Progenitor cell of endocrine pancreas (in vitro differentiated cells): ENCODE measurements at regions not wholly inside any gene's neighbourhood (a gene's known extent, or its start where the extent isn't known, plus 50 kb on each side); places are given as distances from the start of the nearest gene placed in this dataset.

ENCODE experiments used
- DNase-seq: peaks from one replicate; pipeline ENCODE4 v3.0.0; 2021; ENCODE audit warnings: low spot score; ENCODE audit not compliant: unreplicated experiment
- H3K27ac Mint-ChIP-seq: 2 replicates; pipeline ENCODE4 v1.8.0; 2021; ENCODE audit warnings: mild to moderate bottlenecking, moderate library complexity, mixed read lengths
- H3K27me3 Mint-ChIP-seq: 2 replicates; pipeline ENCODE4 v1.8.0; 2021; ENCODE audit warnings: mixed read lengths
- H3K36me3 Mint-ChIP-seq: 2 replicates; pipeline ENCODE4 v1.8.0; 2022; ENCODE audit warnings: mixed read lengths; ENCODE audit not compliant: insufficient read depth
- H3K4me1 Mint-ChIP-seq: 2 replicates; pipeline ENCODE4 v1.8.0; 2021; ENCODE audit warnings: low read depth, mixed read lengths
- H3K4me3 Mint-ChIP-seq: 2 replicates; pipeline ENCODE4 v1.8.0; 2021; ENCODE audit warnings: low read depth, mild to moderate bottlenecking, moderate library complexity, mixed read lengths
- H3K9me3 Mint-ChIP-seq: 2 replicates; pipeline ENCODE4 v1.8.0; 2021; ENCODE audit warnings: low read depth, mixed read lengths
- CTCF ChIP-seq: fragments of 200-600 bp; sonication (generic); IDR thresholded peaks from one replicate; pipeline ENCODE4 v1.5.0; 2021; ENCODE audit warnings: antibody characterized with exemption, mild to moderate bottlenecking; ENCODE audit not compliant: unreplicated experiment

DNA sequence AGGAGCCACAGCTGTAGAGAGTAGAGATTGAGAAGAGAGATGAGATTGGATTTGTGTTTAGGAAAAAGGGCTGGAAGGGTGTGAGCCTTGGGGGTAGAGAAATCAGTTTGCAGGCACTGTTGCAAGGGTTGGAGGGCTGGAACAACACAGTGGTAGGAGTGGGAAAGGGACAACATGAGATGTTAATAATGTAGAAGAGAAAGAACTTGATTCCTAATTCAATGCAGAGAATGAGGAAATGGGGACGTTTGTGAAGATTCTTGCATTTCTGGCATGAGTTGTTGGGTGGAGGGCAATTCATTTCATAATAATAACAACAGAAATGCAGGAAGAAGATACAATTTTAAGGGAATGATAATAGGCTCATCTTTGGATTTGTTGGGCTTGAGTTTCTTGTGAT lies 141.4 kb upstream of the TBX18 start:
- Mint-ChIP-seq H3K4me1 (peaks cover under 1% of the 10 kb centered on the region), H3K36me3 (no peaks in the 10 kb centered on the region), H3K27me3 (no peaks in the 10 kb centered on the region), H3K27ac (no peak overlapping the region), H3K4me3 (no peak overlapping the region), H3K9me3 (no peaks in the 10 kb centered on the region)
- no peak for DNase-seq
- no peak for TF ChIP-seq CTCF

DNA sequence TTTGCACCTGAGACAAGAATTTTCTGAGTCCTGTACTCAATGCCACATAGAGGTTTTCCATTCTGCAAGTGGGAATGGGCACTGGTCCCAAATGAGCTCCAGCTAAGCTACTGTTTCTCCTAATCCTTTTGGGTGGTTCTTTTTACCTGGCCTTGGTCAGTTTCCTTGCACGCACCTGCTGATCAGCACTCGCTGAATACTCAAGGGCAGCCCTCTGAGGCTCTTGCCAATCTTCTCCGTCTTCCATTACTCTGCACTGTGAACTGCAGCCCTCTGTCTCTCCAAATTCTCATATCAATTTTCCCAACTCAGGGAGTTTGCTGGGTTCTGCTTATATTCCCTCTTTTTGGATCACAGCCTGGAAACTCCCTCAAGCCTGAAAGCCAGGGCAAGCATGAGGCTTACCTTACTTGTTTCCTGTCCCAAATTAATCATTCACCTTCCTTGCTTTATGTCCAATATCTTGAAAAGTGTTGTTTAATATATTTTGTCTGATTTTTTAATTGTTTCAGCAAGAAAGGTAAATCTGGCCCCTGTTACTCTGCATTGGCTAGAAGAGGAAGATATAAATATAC lies 138.0 kb upstream of the TBX18 start:
- H3K4me3 Mint-ChIP-seq, result no peak overlapping the region
- no peak overlapping the region for H3K27ac Mint-ChIP-seq
- H3K27me3 Mint-ChIP-seq, result no peaks in the 10 kb centered on the region
- DNase-seq, result no peak
- H3K36me3 Mint-ChIP-seq, result no peaks in the 10 kb centered on the region
- H3K4me1 Mint-ChIP-seq, result no peaks in the 10 kb centered on the region
- H3K9me3 Mint-ChIP-seq, result no peaks in the 10 kb centered on the region
- no peak for TF ChIP-seq CTCF

DNA sequence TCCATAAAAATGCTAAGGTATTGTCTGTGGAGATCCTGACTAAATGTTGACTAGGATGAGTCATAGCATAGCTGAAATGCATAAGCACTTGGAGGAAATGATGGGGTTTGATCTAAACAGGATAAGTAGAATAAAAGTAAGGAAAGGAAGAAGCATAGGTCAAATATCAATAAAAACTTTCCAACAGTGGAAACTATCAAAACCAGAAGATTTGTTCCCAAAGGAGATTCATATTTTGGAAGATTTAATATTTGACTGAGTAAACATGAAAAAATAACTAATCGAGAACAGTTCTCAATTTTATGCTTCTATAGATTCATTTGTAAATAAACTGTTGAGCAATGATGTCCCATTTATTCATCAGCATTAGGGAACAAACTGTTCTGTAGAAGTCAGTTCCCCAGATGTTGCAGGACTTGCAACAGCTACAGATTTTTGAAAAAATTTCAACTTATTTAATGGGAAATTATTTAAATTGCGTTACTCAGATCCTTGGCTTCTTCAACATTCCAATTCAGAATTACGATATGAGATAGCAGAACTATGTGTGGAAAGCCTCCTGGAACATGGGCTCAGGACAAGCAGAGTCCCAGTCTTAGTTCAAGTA lies 133.7 kb upstream of the TBX18 start:
- no peaks in the 10 kb centered on the region for H3K36me3 Mint-ChIP-seq
- H3K9me3 Mint-ChIP-seq, result no peaks in the 10 kb centered on the region
- TF ChIP-seq CTCF, result no peak
- no peak overlapping the region for H3K27ac Mint-ChIP-seq
- DNase-seq, result no peak
- H3K27me3 Mint-ChIP-seq, result no peaks in the 10 kb centered on the region
- no peaks in the 10 kb centered on the region for H3K4me1 Mint-ChIP-seq
- H3K4me3 Mint-ChIP-seq, result no peak overlapping the region

DNA sequence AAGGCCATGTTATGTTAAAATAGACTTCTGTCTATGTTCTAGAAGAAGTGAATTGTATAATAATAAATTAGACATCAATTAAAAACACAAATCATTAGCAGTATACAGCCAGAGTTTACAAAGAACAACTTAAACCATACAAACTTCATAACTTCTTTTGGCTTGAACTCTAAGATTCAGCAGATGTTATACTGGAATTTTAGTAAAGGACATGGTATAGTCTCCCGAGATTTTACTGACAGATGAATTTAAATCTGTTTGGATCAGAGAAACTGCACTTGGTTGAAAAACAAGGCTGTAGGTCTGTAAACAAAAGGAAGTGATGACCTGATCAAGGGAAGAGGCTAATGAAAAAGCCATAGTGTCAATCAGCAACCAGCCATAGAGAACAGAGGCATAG lies 132.6 kb upstream of the TBX18 start:
- Mint-ChIP-seq H3K27me3 (no peaks in the 10 kb centered on the region), H3K4me3 (no peak overlapping the region), H3K27ac (no peak overlapping the region), H3K4me1 (no peaks in the 10 kb centered on the region), H3K9me3 (no peaks in the 10 kb centered on the region), H3K36me3 (no peaks in the 10 kb centered on the region)
- DNase-seq, result no peak
- TF ChIP-seq CTCF, result no peak

DNA sequence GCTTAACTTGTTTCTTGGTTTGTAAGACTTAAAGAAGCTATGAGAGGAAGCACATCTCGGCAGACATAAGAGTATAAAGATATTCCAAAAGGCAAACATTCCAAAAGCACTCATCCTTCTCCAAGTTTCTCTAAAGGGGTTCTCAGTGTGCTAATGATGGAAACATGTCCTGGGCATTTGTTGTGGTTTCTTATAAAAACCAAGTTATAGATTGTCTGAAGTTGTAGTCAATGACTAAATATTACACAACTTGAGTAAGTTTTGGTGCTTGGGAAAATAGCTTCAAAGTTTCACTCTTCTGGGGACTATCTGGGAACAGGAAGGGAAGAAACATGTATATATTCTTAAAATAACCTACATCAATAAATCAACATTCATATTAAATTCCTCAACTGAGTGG lies 128.3 kb upstream of the TBX18 start:
- Mint-ChIP-seq H3K27ac (no peak overlapping the region), H3K9me3 (no peaks in the 10 kb centered on the region), H3K4me1 (no peaks in the 10 kb centered on the region), H3K36me3 (no peaks in the 10 kb centered on the region), H3K27me3 (no peaks in the 10 kb centered on the region), H3K4me3 (no peak overlapping the region)
- TF ChIP-seq CTCF, result no peak
- no peak for DNase-seq
